HAP-1 (cell line): ENCODE measurements at regions not wholly inside any gene's neighbourhood (a gene's known extent, or its start where the extent isn't known, plus 50 kb on each side); places are given as distances from the start of the nearest gene placed in this dataset.

Source experiments
- DNase-seq, 2 experiments: peaks; one replicate each; pipeline ENCODE4 v3.0.0-alpha.2; 2016 to 2020; ENCODE audit warnings: low spot score in 2 of 2
- H3K27me3 ChIP-seq: fragments of 250-450 bp; sonication (Bioruptor Pico); 2 replicates; pipeline ENCODE4 v1.5.1; 2020; ENCODE audit warnings: low read depth, mild to moderate bottlenecking, moderate library complexity
- H3K36me3 ChIP-seq: fragments of 250-450 bp; sonication (Bioruptor Pico); replicated peaks from 2 replicates; pipeline ENCODE4 v1.5.1; 2020; ENCODE audit warnings: mild to moderate bottlenecking
- H3K4me1 ChIP-seq: fragments of 250-450 bp; sonication (Bioruptor Pico); 2 replicates; pipeline ENCODE4 v1.5.1; 2020; ENCODE audit warnings: mild to moderate bottlenecking
- H3K4me3 ChIP-seq: fragments of 250-450 bp; sonication (Bioruptor Pico); 2 replicates; pipeline ENCODE4 v1.5.1; 2020; ENCODE audit warnings: mild to moderate bottlenecking, moderate library complexity
- H3K9me3 ChIP-seq: fragments of 250-450 bp; sonication (Bioruptor Pico); 2 replicates; pipeline ENCODE4 v1.5.1; 2020; ENCODE audit warnings: mild to moderate bottlenecking, moderate library complexity
- in situ Hi-C: fragments of 300-500 bp; cut with MboI; formaldehyde crosslinking; loops from 3 replicates; pipeline ENCODE4 v1.14.3; 2020; ENCODE audit warnings: low sequenced_read_pairs, inconsistent platforms, mixed read lengths

DNA sequence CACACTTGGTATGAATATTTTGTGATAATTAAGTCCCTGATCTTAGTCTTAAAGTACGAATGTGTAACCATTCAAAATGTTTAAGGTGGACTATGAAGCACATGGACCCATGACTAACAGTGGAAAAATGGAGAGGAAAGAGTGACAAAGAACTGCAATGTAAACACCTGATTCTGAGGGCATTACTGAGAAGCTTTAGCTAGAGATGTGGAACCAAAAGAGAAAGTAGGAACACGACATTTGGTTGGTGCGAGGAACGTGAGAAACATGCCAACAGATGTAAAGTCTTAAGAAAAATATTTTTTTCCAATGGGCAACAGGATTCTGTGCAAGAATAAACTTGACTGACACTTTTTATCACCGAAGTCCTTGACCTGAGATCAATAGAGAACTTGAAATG is 1618.6 kb downstream of the DPP10 start:
- in situ Hi-C loops = no loop called here
- no peak overlapping the region for H3K4me3 ChIP-seq
- H3K27me3 ChIP-seq = no peaks in the 10 kb centered on the region
- no peak for DNase-seq
- no peaks in the 10 kb centered on the region for H3K9me3 ChIP-seq
- peaks cover 10% of the 10 kb centered on the region; the same call in 1 of the 2 replicates for H3K4me1 ChIP-seq
- H3K36me3 ChIP-seq = no peaks in the 10 kb centered on the region

DNA sequence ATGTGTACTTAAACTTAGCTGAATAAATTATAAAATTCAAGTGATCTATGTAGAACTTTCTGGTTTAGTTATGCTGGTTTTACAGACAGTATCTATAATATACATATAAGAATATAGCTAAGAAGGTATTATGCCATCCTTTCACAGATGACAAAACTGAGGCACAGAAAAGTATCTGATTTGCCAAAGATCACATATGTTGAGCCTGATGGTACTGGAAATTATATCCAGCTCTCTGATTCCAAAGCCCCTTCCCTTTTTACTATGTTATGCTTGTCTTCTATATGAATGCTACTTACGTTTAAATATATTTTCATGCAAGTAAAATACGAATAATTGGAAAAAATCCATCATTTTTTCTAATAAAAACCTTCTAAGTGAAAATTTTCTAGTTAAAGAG is 1631.3 kb downstream of the DPP10 start:
- Histone ChIP-seq H3K27me3 (no peaks in the 10 kb centered on the region), H3K9me3 (no peaks in the 10 kb centered on the region; the same call in 1 of the 2 replicates), H3K4me3 (no peak overlapping the region), H3K36me3 (no peaks in the 10 kb centered on the region), H3K4me1 (no peaks in the 10 kb centered on the region)
- DNase-seq = no peak
- in situ Hi-C loops = no loop called here

DNA sequence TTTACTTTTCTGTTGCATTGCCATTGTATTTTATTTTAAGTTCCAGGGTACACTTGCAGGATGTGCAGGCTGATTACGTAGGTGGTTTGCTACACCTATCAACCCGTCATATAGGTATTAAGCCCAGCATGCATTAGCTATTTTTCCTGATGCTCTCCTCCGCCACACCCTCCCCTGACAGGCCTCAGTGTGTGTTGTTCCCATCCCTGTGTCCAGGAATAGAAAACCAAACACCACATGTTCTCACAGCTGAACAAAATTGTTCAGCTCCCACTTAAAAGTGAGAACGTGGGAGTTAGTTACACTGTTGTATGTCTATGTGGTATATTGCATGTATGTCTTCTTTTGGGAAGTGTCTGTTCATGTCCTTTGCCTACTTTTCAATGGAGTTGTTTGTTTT is 1631.7 kb downstream of the DPP10 start:
- Histone ChIP-seq H3K4me3 (no peak overlapping the region), H3K4me1 (no peaks in the 10 kb centered on the region), H3K36me3 (no peaks in the 10 kb centered on the region), H3K9me3 (no peaks in the 10 kb centered on the region), H3K27me3 (no peaks in the 10 kb centered on the region)
- no peak for DNase-seq
- in situ Hi-C loops = no loop called here

DNA sequence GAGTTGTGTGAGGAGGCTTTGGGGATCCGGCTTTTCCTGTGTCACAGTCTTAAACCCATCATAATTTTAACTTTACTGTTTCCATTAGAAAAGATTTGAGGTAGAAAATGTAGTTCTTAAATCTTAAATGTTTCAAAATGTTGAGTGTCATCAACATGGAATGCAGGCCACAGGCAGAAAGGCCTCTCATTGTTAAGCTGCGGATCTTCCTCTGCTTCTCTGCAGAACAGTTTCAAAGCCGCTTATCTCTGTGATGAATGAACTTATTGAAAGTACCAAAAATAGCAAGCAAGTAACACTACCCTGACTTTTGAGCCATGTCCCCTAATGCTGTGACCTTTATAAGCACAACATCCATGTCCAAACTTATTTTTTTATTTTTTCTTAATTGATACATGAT is 1645.8 kb downstream of the DPP10 start:
- Histone ChIP-seq H3K4me3 (no peak overlapping the region), H3K27me3 (no peaks in the 10 kb centered on the region), H3K9me3 (no peaks in the 10 kb centered on the region), H3K4me1 (no peaks in the 10 kb centered on the region; the same call in 1 of the 2 replicates), H3K36me3 (no peaks in the 10 kb centered on the region)
- in situ Hi-C loops = no loop called here
- no peak for DNase-seq

DNA sequence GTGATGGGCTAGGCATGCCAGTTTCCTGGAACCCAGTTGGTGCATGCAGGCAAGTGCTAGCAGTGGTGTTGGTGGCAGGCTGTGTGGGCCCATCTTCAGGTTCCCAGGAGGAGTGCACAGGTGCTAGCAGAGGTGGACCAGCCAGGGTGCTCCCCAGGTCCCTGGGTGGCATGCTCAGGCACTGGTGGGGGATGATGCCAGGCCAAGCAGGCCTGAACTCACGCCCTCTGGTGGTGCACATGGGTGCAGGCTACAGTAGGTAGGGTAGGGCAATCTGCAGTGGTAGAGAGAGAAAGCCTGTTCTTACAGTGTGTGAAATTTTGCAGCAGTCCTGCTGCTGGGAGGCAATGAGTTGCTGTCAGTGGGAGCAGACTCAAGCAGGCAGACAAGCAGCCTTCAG is 1651.8 kb downstream of the DPP10 start:
- Histone ChIP-seq H3K4me3 (no peak overlapping the region), H3K4me1 (no peaks in the 10 kb centered on the region; the same call in 1 of the 2 replicates), H3K36me3 (no peaks in the 10 kb centered on the region), H3K27me3 (no peaks in the 10 kb centered on the region), H3K9me3 (no peaks in the 10 kb centered on the region)
- DNase-seq = peak in 1 of 2 experiments; percentile 46
- in situ Hi-C loops = no loop called here

DNA sequence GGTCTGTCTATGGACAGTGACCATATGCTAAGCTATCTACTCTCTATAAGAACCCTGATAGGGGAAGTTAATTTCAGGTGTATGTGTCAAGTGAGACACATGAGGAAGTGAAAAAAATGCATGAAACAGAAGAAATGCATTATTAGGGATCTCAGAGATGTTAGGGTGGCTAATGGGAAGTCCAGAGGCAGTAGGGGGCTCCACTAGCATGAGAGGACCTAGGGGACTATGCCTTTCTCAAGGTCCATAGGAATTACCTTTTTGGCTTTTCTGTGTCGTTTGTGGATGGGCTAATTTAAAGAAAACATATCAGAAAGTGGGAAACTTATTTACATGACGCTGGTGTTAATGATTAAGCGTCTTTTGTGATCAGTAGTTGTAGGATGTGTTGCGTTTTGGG is 1653.2 kb downstream of the DPP10 start:
- in situ Hi-C loops = no loop called here
- DNase-seq = no peak
- Histone ChIP-seq H3K36me3 (no peaks in the 10 kb centered on the region), H3K9me3 (no peaks in the 10 kb centered on the region), H3K27me3 (no peaks in the 10 kb centered on the region), H3K4me3 (no peak overlapping the region), H3K4me1 (no peaks in the 10 kb centered on the region)

DNA sequence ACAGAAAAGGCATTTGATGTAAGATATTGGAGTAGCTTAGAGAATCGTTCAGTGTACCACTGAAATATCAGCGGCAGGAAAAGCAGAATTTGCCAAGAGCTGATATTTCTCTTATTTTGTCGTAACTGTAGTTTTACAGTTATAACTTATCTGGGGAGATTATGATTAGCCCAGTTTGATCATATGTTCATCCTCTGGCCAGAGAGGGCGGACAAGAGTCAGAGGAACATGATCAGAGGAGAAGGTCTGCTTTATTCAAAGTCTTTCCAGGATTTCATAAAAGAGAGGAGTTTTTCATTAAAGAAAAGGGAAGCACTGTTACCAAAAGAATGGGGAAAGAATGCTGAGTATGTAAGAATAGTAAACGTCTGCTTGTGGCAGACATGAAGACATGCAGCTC is 1655.6 kb downstream of the DPP10 start:
- Histone ChIP-seq H3K36me3 (no peaks in the 10 kb centered on the region), H3K4me3 (no peak overlapping the region), H3K4me1 (no peaks in the 10 kb centered on the region), H3K9me3 (no peaks in the 10 kb centered on the region), H3K27me3 (no peaks in the 10 kb centered on the region)
- in situ Hi-C loops = no loop called here
- DNase-seq = peak in 1 of 2 experiments; percentile 20

DNA sequence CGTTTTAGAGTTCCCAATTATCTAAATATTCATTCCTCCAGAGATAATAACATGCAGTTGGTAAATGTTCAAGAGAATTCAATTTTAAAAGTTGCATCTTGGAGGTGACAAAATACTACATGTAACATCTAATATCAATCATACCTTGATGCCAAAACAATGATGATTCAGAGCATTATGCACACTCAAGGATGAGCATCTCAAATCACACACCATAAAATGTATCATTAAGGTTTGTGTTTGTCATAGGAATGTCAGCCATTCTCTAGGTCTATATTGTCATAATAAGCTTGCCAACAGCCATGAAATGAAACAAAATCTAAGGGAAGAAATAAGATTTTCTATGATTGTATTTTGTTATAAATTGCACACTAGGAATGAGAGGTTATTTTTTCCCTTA is 1667.0 kb downstream of the DPP10 start:
- Histone ChIP-seq H3K4me3 (no peak overlapping the region), H3K36me3 (no peaks in the 10 kb centered on the region), H3K9me3 (no peaks in the 10 kb centered on the region), H3K27me3 (no peaks in the 10 kb centered on the region), H3K4me1 (no peaks in the 10 kb centered on the region)
- in situ Hi-C loops = no loop called here
- DNase-seq = no peak

DNA sequence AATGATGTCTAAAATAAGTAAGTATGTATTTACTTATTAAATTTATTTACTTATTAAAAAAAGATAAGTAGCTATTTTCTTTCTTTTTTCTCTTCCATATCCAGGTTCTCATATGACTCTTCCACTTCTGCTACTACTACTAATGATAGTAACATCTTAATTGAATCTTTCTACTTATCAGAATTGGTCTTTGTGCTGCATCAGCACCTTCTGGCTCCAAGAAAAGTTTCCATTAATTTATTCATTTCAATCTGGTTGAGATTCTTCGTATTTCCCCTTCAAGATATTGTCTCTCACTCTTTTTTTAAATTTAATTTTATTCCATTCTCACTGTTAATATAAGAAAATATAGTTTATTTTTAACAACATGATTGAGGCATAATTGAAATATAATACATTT is 1675.4 kb downstream of the DPP10 start:
- in situ Hi-C loops = no loop called here
- Histone ChIP-seq H3K9me3 (no peaks in the 10 kb centered on the region), H3K36me3 (no peaks in the 10 kb centered on the region), H3K27me3 (no peaks in the 10 kb centered on the region), H3K4me3 (no peak overlapping the region), H3K4me1 (no peaks in the 10 kb centered on the region)
- DNase-seq = no peak

DNA sequence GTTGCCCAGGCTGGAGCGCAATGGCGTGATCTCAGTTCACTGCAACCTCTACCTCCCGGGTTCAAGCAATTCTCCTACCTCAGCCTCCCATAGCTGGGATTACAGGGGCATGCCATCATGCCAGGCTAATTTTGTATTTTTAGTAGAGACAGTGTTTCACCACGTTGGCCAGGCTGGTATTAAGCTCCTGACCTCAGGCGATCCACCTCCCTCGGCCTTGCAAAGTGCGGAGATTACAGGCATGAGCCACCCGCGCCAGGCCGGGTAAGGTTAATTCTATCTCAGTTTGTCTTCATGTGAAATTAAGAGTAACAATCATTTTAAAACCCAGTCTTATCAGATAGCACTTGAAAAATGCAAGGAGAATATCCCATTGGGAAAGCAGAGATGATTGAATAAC is 1681.7 kb upstream of the DDX18 start:
- no peak for DNase-seq
- in situ Hi-C loops = no loop called here

DNA sequence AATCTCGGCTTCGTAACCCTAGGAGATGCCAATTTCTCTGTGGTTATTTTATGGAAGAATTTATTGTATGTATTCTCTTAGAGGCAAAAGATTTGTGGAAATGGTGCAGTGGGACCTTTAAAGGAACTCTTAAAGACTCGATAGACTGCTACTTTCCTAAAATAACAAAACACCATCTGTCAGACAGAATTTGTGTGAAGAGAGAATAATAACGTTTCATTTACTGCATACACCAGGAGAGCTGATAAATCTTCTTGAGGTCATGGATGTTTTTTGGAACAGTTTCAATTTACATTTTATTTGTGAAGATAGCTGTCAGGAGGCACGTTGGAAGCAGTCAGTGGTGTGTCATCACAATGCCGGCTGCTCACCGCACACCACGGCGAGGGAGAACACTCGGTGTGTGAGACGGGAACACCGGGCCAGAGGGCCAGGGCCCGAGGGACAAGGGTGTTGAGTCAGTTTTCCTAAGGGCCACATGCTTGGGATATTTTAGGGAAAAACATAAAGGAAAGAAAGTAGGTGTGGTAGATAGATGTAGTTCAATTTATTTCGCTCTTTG is 1681.0 kb upstream of the DDX18 start:
- no peaks in the 10 kb centered on the region for H3K4me1 ChIP-seq
- H3K27me3 ChIP-seq = no peaks in the 10 kb centered on the region
- H3K9me3 ChIP-seq = no peaks in the 10 kb centered on the region
- no peak for DNase-seq
- in situ Hi-C loops = no loop called here
- H3K4me3 ChIP-seq = no peak overlapping the region
- H3K36me3 ChIP-seq = no peaks in the 10 kb centered on the region

More for the DNA sequence above, 1681.7 kb upstream of the DDX18 start:
- no peak overlapping the region for H3K4me3 ChIP-seq
- no peaks in the 10 kb centered on the region for H3K4me1 ChIP-seq
- no peaks in the 10 kb centered on the region for H3K36me3 ChIP-seq
- no peaks in the 10 kb centered on the region for H3K27me3 ChIP-seq
- no peaks in the 10 kb centered on the region for H3K9me3 ChIP-seq

DNA sequence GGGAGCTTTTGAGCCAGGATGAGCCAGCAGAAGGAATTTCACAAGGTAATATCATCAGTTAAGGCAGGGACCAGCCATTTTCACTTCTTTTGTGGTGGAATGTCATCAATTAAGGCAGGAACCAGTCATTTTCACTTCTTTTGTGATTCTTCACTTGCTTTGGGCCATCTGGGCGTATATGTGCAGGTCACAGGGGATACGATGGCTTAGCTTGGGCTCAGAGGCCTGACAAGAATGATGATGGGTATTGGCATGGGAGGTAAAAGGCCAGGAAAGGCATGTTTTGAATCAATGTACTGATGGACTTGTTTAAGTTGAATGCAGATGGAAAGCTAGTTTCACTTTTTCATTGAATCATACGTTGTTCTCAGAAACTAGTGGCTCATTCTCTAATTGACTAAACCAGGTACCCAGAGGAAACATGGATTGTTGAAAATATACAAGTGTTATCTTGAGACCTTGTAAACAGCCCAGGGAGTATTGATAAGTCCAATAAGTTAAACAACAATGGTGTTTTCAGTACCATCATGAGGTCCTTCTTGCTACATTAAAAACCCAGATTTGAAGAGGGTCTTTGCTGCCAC is 1672.5 kb upstream of the DDX18 start:
- H3K36me3 ChIP-seq = no peaks in the 10 kb centered on the region
- H3K9me3 ChIP-seq = no peaks in the 10 kb centered on the region
- H3K4me3 ChIP-seq = no peak overlapping the region
- in situ Hi-C loops = no loop called here
- H3K27me3 ChIP-seq = no peaks in the 10 kb centered on the region
- H3K4me1 ChIP-seq = peaks cover 16% of the 10 kb centered on the region
- DNase-seq = no peak

DNA sequence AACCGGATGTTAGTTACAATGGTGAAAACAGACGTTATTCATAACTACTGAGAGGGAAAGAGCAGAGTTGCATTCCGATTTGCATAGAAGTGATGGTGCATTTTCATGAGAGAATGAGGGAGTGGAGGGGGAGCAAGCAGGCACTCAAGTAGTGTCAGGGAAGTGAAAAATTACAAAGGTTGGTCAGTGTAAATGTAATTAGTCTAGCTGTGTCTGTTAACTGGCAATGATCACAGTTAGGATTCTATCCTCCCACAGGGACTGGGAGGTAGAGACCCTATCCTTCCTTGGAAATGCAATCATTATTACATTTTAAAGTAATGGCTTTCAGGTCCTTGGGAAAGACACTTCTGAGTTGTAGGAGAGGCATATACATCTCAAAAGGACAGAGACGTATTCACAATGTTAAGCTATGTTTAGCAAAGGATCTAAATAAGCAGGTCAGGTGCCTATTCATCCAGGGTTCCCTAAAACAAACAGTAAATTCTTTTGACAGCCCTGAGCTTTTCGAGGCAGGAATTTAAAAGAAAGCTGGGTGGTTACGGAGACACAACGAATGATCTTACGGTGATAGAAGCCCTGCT is 1671.8 kb upstream of the DDX18 start:
- Histone ChIP-seq H3K4me3 (no peak overlapping the region), H3K36me3 (no peaks in the 10 kb centered on the region), H3K27me3 (no peaks in the 10 kb centered on the region), H3K9me3 (no peaks in the 10 kb centered on the region), H3K4me1 (peaks cover 18% of the 10 kb centered on the region)
- DNase-seq = peak; percentile 48 to 97
- in situ Hi-C loops = no loop called here

DNA sequence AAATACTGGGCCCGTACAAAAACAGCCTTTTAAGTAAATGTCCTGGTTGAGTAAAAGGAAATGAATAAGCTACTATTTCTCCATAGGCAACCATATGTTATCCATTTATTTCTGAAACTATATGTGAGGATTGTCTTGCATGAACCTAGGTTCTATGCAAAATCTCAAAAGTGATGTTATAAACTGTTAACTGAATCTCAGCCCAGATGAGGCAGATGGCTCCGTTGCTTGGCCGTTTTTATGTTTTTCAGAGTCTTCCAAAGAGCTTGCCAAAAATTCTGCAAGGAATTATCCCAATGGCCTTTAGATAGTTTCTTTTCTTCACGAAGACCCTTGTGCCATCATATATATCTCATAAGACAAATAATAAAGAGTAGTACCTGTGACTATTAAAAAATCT is 1669.5 kb upstream of the DDX18 start:
- Histone ChIP-seq H3K9me3 (no peaks in the 10 kb centered on the region), H3K27me3 (peaks cover 6% of the 10 kb centered on the region)
- in situ Hi-C loops = no loop called here

More for the DNA sequence above, 1669.5 kb upstream of the DDX18 start:
- DNase-seq = no peak
- Histone ChIP-seq H3K4me3 (no peak overlapping the region), H3K36me3 (no peaks in the 10 kb centered on the region), H3K4me1 (peaks cover 26% of the 10 kb centered on the region)
